ENCODE measurements at regions not wholly inside any gene's neighbourhood (a gene's known extent, or its start where the extent isn't known, plus 50 kb on each side); places are given as distances from the start of the nearest gene placed in this dataset.

GRCh38 chr13:33497146-33497845, 211.7 kb upstream of the STARD13 start:
- intact Hi-C loops (cut with micrococcal nuclease; ENCODE audit: unreplicated experiment): no loop called here
- H3K27me3 ChIP-seq (ENCODE audit: control insufficient read depth, insufficient read depth, low read length): no peaks in the 10 kb centered on the region
- no peak overlapping the region for H3K27ac ChIP-seq (ENCODE audit: low read length)
- no TSS peak for BruUV-seq (replicated peaks)
- in situ Hi-C loops (cut with HindIII; ENCODE audit: low pct_unique_long_range_greater_than_20kb, low sequenced_read_pairs): no loop called here
- H3K4me3 ChIP-seq (ENCODE audit: low read depth in 2 of 2, low read length in 2 of 2): no peak overlapping the region
- TF ChIP-seq CTCF (IDR thresholded peaks at IDR 0.05): no peak
- H3K9me3 ChIP-seq (ENCODE audit: control insufficient read depth, insufficient read depth, low read depth, low read length): no peaks in the 10 kb centered on the region
- POLR2A ChIA-PET: no interaction called here
- DNase-seq (ENCODE audit: low read depth, low spot score): no peak
- H3K36me3 ChIP-seq (ENCODE audit: control insufficient read depth, insufficient read depth, low read length): no peaks in the 10 kb centered on the region
- no peaks in the 10 kb centered on the region for H3K4me1 ChIP-seq (ENCODE audit: control insufficient read depth, insufficient read depth, low read length)
- CTCF ChIA-PET: no interaction called here
- no peak for ATAC-seq

DNA sequence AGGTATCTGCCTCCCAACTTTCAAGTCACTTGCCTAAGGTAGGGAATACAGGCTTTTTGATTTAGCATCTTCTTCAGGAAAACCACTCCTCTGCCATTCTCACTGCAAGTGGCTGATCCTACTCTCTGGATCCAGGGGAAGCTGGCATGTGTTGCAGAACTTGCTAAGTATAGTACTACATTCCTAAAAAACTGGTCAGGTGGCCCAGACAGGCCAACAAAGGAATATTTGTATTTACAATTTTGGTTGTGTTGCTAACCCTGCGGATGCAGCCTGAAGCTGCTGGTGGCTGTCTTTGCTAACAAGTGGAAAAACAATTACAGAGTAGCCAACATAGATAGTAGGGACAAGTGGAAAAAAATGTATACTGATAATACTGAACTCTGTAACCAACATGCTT, 222.5 kb upstream of the STARD13 start:
- no peaks in the 10 kb centered on the region for H3K36me3 ChIP-seq (ENCODE audit: control insufficient read depth, insufficient read depth, low read length)
- H3K27ac ChIP-seq (ENCODE audit: low read length): no peak overlapping the region
- no peaks in the 10 kb centered on the region for H3K9me3 ChIP-seq (ENCODE audit: control insufficient read depth, insufficient read depth, low read depth, low read length)
- H3K4me3 ChIP-seq (ENCODE audit: low read depth in 2 of 2, low read length in 2 of 2): no peak overlapping the region
- no peaks in the 10 kb centered on the region for H3K4me1 ChIP-seq (ENCODE audit: control insufficient read depth, insufficient read depth, low read length)
- intact Hi-C loops (cut with micrococcal nuclease; ENCODE audit: unreplicated experiment): no loop called here
- ATAC-seq: no peak
- no peaks in the 10 kb centered on the region for H3K27me3 ChIP-seq (ENCODE audit: control insufficient read depth, insufficient read depth, low read length)
- POLR2A ChIA-PET: no interaction called here
- CTCF ChIA-PET: no interaction called here
- in situ Hi-C loops (cut with HindIII; ENCODE audit: low pct_unique_long_range_greater_than_20kb, low sequenced_read_pairs): no loop called here
- no peak for DNase-seq (ENCODE audit: low read depth, low spot score)
- TF ChIP-seq REST (IDR thresholded peaks at IDR 0.05; ENCODE audit: insufficient read depth in 1 of 2, low read depth in 2 of 2, low read length in 1 of 2) (no peak), SIN3A (IDR thresholded peaks at IDR 0.05; ENCODE audit: borderline replicate concordance, insufficient read depth, low read depth, low read length) (no peak), CTCF (IDR thresholded peaks at IDR 0.05) (no peak), POLR2AphosphoS5 (IDR thresholded peaks at IDR 0.05; ENCODE audit: low read depth, low read length) (no peak), TCF7L2 (IDR thresholded peaks at IDR 0.05; ENCODE audit: low read depth, low read length) (no peak)
- BruUV-seq (replicated peaks): no TSS peak

Data from Panc1 (cell line).